AG09319 (cell line): ENCODE measurements at regions not wholly inside any gene's neighbourhood (a gene's known extent, or its start where the extent isn't known, plus 50 kb on each side); places are given as distances from the start of the nearest gene placed in this dataset.
A peak's percentile ranks its signal among the peaks of the same experiment; 100 is the strongest.

Source experiments
- DNase-seq: peaks from one replicate; pipeline ENCODE4 v3.0.0-alpha.2; 2010; ENCODE audit warnings: low read depth; ENCODE audit errors: extremely low read depth
- CTCF ChIP-seq: IDR thresholded peaks from 2 replicates; pipeline ENCODE4 v1.5.1; 2011; ENCODE audit warnings: low read depth, mild to moderate bottlenecking, inconsistent platforms, low read length, moderate library complexity

DNA sequence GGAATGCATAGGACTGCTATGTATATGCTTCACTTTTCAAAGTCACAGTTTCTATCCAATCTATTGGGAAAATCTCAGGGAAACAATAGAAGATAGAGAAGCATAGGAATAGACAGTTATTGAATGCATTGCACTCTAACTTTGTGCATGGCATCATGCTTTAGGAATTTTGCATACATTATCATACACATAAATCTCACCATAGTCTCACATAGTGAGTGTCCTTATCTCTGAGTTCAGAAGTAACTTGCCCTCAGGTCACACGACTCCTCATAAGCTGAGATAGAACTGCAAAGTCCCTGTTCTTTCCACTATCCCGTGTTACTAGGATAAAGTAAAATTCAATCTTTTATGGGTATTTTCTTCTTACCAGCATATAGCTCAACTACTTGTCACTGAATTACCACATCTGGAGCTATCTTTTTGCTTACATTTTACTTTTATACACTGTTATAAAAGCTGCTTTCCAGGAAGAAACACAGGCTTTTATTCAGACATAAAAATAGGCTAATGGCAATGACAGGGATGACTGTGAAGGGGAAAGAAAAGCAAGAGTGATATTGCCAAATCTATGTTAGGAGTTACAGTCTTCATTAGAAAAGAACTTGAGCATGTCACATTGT lies 666.9 kb downstream of the XIRP2 start:
- no peak for DNase-seq
- no peak for TF ChIP-seq CTCF

DNA sequence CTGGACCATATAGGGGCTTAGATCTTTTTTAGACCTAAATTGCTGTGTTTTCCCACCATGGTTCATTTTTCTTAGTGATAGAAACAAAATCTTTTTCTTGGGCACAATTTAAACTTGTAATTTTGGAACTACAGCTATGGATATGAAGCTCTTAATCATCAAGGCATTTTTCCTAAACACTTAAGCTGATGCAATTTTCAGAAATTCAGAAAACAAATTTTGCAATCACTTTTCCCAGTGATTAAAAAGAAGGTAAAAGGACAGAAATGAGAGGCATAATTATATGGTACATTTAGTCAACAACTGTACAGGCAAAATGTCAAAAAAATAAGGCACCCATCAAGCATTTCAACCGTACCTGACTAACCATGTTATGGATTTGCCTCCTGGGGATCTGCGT lies 665.4 kb downstream of the XIRP2 start:
- DNase-seq: no peak
- TF ChIP-seq CTCF: no peak

- TF ChIP-seq CTCF: no peak
- no peak for DNase-seq
Observed at GRCh38 chr2:167551416-167551815, 663.1 kb downstream of the XIRP2 start.

DNA sequence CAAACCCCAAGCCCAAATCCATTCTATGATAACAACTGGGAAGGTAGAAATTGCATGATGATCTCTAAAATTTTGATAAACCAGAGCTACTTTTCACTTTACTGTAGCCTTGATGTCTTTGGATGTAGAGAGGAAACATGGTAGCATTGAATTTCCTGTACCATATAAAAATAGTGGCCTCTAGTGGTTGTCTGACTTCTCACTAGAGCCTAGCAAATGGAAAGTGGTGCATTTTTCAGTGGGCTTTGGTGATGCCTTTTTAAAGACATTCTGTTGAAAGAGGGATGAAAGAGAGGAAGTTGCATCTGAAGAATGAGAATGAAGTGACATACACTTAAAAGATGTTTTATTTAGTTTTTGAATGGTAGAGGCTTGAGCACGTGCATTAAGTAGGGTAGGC lies 662.2 kb downstream of the XIRP2 start:
- peak; percentile 30 for TF ChIP-seq CTCF
- no peak for DNase-seq

GRCh38 chr2:167548396-167548795 lies 660.1 kb downstream of the XIRP2 start:
- TF ChIP-seq CTCF: no peak
- no peak for DNase-seq

DNA sequence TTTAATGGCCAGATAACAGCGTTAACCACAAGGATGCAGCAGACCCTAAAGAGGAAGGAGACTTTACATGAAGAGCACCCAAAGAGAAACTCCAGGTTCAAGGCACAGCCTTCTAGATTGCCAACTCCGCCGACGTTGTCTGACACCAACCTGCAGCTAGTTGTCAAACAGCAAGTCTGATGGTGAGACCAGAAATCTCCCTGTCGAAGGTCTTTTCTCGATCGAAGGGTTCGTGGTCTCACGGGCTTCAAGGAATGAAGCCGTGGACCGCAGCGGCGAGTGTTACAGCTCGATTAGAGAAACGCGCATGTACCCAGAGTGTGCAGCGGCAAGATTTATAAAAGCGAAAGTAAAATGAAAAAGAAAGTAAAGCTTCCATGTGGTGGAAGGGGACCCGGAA lies 656.3 kb downstream of the XIRP2 start:
- no peak for TF ChIP-seq CTCF
- no peak for DNase-seq

GRCh38 chr2:167543721-167544120 lies 655.4 kb downstream of the XIRP2 start:
- no peak for DNase-seq
- TF ChIP-seq CTCF: no peak
